Stimulated activated CD8-positive, alpha-beta memory T cell treated with anti-CD3 and anti-CD28 coated beads, Interleukin-15, amount 100 ng/mL, for 4 hours (primary cell): ENCODE measurements at regions not wholly inside any gene's neighbourhood (a gene's known extent, or its start where the extent isn't known, plus 50 kb on each side); places are given as distances from the start of the nearest gene placed in this dataset.

Experiments used
- DNase-seq, 2 donors: peaks; one replicate each; pipeline ENCODE4 v3.0.0-alpha.2; 2020; ENCODE audit warnings: low read depth in 2 of 2

DNA sequence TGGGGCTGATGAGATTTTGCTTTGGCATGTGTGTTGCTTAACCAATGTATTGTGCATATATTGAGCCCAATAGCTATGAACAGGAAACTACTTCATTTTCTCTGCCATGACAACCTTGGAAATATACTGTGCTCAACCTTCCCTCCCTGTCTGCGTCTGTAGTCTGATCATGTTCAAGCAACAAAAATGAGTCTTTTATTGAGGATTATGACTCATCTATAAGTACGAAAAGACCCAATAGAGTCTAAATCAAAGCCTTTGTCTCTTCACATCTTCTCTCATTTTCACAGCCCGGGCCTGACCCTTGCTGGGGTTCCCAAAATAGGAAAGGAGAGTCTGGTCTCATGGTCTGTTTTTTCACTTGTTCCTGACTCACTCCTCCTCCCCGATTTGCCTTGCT, 158.2 kb downstream of the CAND1 start:
- DNase-seq, result no peak

DNA sequence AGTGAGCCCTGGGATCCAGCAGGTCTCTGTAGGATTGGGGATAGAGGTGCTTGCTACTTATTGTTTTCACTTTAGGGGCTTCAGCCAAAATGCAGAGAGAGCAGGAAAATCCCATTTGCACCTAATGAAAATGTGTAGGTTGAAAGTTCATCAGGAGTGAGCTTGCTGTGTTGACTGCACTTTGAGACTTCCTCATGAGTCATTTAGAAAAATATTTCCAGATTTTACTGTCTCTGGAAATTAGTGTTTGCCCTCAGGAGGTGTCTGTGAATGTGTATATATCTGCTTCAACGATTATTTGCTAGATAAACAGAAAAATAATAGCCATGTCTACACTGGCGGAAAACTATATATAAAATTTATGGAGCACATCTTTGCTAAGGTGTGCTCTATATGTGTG, 159.3 kb downstream of the CAND1 start:
- no peak for DNase-seq

DNA sequence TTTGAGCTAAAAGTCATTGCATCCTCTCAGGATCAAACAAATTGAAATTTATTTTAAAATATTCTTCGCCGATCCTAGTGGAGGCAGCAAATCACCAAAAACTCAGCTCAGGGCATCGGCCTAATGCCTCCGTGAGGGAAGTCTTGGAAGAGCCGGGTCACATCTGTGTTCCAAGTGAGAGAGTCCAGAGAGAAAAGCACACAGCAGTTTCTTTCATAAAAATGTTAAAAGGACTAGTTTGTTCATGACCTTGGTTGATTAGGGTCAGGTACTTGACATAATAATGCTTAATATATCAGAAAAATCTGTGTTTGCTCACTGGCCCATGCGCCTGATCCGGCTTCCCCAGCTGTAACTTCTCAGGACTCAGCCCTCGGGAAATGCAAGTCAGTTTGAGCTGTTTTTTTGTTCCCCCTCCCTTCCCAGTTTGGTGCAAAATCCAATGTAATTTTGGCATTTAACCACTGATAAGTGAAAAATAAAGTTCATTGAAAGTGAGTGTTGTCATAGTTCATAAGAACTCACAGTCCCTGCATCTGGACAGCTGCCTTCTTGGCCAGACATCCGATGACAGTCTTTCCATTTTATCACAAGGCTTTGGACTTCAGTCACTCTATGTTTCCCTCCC, 161.7 kb downstream of the CAND1 start:
- DNase-seq, result no peak

DNA sequence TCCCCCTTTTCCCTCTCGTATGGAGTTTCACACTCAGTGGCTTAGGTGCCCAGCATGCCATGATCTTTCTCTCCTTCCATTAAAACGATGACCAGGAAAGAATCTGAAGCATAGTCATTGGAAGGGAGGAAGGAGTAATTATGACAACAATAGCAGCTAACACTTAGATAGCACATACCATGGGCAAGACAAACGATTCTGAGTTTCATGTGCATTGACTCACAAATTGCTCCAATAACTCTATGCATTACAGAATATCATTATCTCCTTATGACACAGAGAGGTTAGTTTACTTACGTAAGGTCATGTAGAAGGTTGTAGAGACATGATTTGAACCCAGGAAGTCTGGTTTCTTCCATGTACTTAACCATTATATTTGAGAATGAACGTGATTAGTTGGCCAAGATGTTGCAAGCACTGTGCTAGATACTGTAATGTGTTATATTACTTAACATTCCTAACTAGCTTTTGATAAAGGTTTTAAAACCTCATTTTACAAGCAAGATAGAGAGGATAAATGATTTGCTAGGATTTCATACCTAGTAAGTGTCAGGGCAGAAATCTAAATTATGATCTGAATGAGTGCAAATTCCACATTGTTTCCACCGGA, 162.4 kb downstream of the CAND1 start:
- DNase-seq, result no peak

DNA sequence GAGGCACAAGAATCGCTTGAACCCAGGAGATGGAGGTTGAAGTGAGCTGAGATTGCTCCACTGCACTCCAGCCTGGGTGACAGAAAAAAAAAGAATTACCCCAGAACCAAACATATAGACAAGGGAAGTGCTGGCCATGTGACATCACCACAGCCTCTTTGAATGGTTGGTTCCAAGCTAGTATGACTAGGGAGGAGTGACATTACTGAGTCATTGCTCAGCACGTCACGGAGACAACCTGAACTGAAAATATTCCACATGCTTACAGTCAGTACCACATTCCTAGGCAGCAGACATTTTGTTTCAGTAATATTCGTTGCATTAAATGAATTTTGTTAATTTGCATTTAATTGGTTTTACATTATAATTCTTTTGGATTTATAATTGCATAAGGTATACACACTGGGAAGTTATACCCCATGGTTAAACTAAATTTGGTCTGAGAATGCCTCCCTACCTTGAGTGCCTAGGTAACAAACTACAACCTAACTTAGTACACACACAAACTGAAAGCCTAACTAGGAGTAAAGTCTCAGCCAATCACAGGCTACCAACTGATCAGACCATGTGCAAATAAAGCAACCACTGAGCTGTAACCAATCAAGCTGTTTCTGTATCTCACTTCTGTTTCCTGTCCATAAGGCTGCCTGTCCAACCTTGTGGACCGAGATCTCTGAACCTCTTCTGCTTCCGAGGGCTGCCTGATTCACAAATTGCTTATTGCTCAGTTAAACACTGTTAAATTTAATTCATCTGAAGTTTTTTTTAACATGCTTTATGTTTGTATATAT, 164.4 kb downstream of the CAND1 start:
- no peak for DNase-seq

DNA sequence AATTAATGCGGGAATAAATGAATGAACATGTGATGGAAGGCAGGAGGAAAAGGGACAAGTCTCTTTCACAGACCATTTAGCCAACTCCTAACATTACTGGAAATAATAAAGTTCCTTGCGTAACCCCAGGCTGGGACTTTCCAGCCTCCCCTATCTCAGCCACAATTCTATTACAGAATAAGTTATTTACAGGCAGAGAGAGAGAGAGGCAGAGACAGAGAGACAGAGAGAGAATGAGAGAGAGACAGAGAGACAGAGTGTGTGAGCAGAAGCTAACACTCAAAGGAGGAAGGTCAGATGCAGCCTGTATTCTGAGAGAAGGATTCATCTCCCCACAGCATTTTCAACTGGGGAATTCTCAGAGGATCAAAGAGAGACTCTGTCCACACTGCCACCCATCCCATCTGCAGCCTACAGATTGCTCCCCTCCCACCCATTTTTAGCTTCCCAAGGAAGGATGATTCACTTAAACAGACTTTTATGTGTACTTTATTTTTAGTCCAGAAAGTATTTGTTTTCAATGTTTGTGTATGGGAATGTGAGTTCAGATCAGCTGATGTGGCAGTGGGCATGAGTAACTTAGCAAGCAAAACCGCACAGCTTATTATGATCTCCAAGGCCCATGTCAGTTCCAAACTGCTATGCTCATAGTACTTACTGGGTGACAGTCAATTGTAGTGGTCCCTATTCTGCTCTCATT, 165.7 kb downstream of the CAND1 start:
- DNase-seq, result no peak

DNA sequence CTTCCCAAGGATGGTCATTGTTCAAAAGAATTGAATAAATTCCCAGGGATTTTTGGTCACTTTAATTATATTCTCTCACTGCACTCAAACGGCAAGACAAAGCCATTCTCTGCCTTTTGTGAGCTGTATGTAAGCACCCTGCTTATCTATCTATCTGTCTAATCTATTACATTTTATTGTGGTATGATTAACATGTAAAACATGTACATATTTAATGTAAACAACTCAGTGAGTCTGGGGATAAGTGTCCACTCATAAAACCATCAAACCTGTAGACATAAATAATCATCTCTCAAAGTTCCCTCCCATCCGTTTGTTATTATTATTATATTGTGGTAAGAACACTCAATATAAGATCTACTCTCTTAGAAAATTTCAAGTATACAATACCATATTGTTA, 167.1 kb downstream of the CAND1 start:
- no peak for DNase-seq

DNA sequence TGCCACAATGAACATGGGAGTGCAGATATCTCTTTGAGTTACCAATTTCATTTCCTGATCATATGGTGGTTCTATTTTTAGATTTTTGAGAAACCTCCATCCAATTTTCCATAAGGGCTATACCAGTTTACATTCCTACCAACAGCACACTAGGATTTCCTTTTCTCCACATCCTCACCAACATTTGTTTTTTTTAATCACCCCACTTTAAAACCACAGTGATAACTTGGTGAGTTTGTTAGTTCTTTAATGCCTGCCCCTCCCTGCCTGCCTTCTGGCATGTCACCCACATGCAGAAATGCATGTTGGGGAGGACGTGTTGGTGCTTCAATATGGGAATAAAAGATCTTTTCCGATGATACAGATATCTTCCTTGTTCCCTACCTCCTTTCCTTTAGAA, 167.9 kb downstream of the CAND1 start:
- DNase-seq, result no peak

DNA sequence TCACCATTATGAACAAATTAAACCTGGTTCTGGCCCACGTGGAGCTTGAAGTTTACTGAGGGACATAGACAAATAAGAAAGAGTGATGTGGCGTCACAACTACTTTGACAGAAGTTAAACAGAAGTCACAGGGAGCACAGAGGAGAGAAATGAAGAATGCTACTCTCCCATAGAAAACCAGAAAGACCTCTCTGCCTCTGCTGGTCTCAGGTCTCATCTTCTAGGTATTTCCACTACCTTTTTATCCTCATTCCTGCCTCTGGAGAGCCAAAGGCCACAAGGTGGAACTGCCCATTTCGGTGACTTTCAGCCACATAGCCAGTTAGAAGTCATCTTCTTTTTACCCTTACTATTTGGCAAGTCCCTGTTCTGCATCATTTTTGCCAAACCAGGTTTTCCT, 170.5 kb downstream of the CAND1 start:
- DNase-seq, result no peak

DNA sequence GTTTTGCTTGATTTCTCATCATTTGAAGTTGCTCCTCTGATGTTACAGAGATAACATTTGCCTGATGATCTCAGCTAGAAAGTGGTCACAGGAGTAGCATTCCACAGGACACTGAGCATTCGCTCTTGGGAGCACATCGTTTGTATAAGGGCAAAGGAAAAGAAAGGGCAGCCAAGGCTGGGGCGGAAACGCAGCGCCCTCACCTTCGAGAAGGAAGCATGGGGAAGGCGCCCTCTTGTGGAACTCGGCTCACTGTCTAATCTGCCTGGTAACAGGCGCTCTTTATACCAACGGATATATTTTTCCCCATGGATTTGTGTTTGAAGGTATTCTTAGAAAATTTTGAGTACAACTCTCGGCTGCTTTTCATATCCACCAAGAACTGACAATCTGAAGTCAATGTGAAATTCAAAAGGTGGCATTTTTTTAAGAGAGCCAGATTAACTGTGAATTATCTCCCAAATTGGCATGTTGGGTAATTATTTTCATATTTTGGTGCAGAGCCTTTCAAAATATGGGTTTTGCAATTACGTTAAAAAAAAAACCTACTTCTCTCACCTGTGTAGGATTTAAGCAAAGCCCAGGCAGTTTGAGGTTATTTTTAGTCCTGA, 172.7 kb downstream of the CAND1 start:
- DNase-seq, result peak; percentile 39 to 43

DNA sequence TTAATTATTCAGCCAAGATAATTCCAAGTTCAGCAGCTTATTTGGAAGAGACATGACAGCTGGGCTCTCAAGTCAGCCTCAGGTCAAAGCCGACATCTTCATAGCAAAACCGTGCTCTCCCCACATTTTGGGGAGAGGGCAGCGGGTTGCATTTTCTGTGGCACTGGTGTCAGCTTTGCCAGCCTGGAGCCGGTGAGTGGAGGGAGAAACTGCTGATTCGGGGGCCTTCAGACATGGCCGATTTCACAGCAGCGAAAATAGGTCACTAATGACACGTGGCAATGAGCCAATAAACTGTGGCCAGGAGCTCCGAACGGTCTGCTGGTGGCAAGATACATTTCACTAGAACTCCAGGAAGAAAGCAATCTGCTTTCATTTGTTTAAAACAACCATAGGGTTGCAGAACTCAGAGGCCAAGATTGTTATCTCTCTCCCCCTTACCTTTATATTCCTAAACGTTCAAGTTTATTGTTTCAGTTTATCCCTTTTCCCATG, 173.2 kb downstream of the CAND1 start:
- DNase-seq, result no peak

DNA sequence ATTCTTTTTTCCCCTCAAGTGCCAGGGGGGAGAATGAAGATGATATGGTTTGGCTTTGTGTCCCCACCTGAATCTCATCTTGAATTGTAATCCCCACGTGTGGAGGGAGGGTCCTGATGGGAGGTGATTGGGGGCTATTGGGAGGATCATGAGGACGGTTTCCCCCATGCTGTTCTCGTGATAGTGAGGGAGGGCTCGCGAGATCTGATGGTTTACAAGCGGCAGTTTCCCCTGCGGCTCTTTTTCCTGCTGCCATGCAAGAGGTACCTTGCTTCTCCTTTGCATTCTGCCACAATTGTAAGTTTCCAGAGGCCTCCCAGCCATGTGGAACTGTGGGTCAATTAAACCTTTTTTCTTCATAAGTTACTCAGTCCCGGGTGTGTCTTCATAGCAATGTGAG, 173.7 kb downstream of the CAND1 start:
- DNase-seq, result no peak

DNA sequence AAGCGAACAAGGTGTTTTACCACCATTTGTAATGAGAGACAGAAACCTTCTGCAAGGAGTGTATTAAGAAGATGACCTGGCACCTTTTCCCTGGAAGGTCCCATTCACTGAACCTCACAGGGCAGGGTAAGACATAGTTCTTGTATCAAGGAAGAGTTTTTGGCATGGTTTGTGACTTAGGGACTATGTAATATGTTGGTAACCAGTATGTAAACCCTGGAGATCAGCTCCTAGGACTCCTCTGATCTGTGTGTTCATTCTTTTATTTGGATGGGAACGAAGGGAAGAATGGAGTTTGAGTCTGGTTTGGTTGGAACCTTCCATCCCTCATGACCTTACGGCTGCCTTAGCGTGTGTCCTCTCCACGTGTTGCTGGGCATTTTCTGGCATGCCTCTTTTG, 175.4 kb downstream of the CAND1 start:
- DNase-seq, result no peak

DNA sequence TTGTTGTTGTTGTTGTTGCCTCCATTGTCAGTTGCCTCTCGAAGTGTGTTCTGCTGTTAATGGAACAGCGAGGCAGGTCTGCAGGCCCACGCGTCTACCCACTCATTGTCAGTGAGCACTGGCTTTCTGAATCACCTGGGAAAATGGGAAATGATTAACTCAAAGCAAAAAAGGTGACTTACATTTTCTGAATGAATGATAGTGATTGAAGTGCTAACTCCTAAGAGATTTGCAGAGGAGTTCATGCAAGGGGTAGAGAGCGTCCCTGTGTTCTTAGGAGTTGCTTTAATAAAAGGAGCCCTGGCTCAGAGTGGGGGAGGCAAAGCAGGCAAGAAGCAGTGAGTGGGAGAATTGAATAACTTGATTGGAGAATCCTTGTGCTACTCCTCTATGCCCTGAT, 177.6 kb downstream of the CAND1 start:
- no peak for DNase-seq

DNA sequence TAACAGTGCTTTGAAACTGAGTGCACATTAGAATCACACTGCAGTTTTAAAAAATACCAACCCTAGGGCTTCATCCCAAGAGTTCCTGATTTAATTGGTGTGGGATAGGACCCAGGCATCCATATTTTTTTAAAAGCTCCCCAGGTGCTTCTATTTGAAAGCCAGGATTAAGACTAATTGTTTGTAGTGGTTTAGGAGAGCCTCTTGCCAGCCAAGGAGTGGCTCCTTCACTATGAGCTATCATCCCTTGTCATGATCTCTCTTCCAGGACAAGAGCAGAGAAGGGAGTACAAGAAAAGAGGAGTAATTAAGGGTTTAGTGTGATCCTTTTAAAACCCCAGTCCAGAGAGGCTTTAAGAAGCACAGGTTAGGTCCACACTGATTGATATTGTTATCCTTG, 178.0 kb downstream of the CAND1 start:
- DNase-seq, result no peak

DNA sequence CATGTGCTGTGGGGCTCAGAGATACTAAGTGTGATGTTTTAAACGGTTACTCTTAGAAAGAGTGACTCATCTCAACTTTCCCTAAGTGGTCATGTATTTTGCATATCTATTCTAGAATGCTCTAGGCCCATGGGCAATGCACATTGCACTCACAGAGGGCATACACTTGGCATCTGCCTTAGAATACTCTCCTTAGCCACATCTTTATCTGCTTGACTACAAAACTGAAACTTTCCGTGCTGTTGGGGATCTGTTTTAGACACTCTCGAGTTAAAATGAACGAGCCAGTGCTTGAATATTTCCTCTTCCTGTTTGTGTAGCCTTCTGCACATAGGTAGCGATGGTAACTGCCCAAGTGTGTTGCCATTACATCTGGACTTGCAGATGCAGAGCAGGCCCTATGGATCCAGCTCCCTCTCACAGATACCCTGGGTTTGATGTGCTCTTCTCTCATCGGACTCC, 180.5 kb downstream of the CAND1 start:
- DNase-seq, result no peak

DNA sequence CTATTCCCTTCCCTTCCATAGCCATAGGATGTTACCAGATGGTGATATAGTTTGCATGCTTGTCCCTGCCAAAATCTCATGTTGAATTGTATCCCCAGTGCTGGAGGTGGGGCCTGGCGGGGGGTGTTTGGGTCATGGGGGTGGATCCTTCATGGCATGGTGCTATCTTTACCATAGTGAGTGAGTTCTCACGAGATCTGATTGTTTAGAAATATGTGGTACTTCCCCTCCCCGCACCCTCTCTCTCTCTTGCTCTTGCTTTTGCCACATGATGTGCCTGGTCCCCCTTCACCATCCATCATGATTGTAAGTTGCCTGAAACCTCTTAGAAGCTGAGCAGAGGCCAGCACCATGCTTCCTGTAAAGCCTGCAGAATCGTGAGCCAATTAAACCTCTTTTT, 181.3 kb downstream of the CAND1 start:
- DNase-seq, result no peak

DNA sequence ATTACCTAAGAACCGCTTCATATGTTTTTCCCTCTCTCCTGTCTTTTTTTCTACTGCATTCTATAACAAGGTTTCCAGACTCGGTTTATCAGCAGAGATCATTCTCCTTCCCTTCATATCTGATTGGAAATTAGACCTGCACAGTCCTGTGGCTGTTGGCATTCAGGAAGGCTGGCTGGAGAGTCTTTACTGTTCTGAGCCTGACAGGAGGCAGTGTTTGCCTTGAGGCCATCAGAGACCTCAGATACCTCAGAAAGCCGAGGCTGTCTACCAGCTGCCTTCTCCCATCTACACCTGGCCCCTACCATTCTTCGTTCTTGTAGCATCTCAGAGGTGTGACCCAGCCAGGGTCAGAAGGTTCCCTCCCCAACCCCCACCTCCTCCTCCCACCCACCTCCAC, 182.0 kb downstream of the CAND1 start:
- DNase-seq, result no peak

DNA sequence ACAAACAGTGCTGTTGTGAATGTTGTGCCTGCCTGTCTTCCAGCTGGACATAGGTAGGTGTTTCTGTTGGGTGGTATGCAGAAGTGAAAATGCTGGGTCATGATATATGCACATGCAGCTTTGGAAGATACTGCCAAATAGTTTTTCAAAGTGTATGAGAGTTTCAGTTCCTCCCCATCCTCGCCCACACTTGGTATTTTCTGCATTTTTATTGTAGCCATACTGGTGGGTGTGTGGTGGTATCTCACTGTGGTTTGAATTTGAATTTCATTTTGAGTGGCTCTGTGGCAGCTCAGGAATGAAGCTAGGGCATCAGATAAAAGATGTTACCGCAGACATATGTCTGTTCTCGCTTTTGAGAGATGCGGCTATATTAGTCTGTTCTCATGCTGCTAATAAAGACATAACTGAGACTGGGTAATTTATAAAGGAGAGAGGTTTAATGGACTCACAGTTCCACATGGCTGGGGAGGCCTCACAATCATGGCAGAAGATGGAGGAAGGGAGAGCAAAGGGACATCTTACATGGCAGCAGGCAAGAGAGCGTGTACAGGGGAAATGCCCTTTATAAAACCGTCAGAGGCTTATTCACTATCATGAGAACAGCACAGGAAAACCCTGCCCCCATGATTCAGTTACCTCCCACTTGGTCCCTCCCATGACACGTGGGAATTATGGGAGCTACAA, 183.1 kb downstream of the CAND1 start:
- DNase-seq, result no peak

DNA sequence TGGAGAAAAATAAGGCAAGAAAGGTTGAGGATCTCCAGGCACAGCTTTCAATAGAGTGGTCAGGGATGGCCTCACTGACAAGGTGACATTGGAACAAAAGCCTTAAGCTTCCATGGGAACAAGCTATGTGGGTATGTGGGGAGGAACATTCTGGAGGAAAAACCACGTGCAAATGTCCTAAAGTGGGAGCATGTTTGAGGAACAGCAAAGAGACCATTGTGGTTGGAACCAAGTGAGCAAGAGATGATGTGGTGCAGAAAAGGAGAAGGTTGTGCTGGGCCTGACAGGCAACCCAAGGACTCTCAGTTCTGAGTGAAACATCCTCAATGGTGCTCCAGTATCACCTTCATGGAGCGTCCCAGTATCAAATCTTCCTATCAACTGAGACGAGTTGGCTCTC, 184.0 kb downstream of the CAND1 start:
- no peak for DNase-seq

DNA sequence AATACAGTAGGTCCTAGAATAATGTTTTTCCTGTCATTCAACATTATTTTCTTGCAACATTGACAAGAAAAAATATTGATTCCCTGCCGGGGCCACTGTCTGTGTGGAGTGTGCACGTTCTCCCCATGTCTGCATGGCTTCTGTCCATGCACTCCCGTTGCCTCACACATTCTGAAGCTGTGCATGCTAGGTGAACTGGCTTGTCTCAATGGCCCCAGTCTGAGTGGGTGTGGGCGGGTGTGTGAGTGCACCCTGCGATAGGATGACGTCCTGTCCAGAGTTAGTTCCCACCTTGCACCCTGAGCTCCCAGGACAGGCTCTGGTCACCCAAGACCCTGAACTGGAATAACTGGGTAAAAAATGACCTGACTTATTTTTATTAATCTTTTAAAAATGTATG, 186.1 kb downstream of the CAND1 start:
- DNase-seq, result no peak
